Mucosa of descending colon (tissue), 3 donors: ENCODE measurements at regions not wholly inside any gene's neighbourhood (a gene's known extent, or its start where the extent isn't known, plus 50 kb on each side); places are given as distances from the start of the nearest gene placed in this dataset.

ENCODE experiments used
- ATAC-seq: fragments of 200-7000 bp; cut with Tn5 transposase; one replicate; pipeline ENCODE4 v1.9.1; 2020; ENCODE audit warnings: mild to moderate bottlenecking, moderate library complexity
- DNase-seq, 3 donors: peaks; one replicate each; pipeline ENCODE4 v3.0.0-alpha.2; 2020
- H3K36me3 ChIP-seq: fragments of 200-600 bp; one replicate; pipeline ENCODE4 v1.8.0; 2021; ENCODE audit warnings: low read depth, mild to moderate bottlenecking
- H3K4me1 ChIP-seq: fragments of 200-600 bp; one replicate; pipeline ENCODE4 v1.8.0; 2021; ENCODE audit warnings: low read depth, mild to moderate bottlenecking
- H3K4me3 ChIP-seq: fragments of 200-600 bp; one replicate; pipeline ENCODE4 v1.8.0; 2021; ENCODE audit warnings: mild to moderate bottlenecking
- H3K9me3 ChIP-seq: fragments of 200-600 bp; one replicate; pipeline ENCODE4 v1.8.0; 2021; ENCODE audit warnings: mild to moderate bottlenecking
- CTCF ChIP-seq: fragments of 200-600 bp; IDR thresholded peaks from one replicate; pipeline ENCODE4 v1.8.0; 2022; ENCODE audit warnings: antibody characterized with exemption, mild to moderate bottlenecking
- intact Hi-C, 2 donors: fragments of 100-400 bp; cut with DNase I in 1 of 2; cut with micrococcal nuclease in 1 of 2; formaldehyde crosslinking; loops; one replicate each; pipeline versions ENCODE4 v1.11.0 to v1.11.1; 2022; cut with DNase I, micrococcal nuclease
- donor health status: DM: no; HTN: no; CAD: no; lungs with moderate emphysema.
- donor health status: DM: no; HTN: no; CAD: no.
- donor health status: DM: no; HTN: yes; CAD: no.

GRCh38 chr2:150126143-150126740, 361.2 kb downstream of the RND3 start:
- Histone ChIP-seq H3K4me1 (no peaks in the 10 kb centered on the region), H3K4me3 (no peak overlapping the region), H3K36me3 (no peaks in the 10 kb centered on the region), H3K9me3 (no peaks in the 10 kb centered on the region)
- DNase-seq (no peak), ATAC-seq (no peak)
- no peak for TF ChIP-seq CTCF
- intact Hi-C loops = no loop called here

- no peaks in the 10 kb centered on the region for H3K36me3 ChIP-seq
- no peak for DNase-seq
- no peak overlapping the region for H3K4me3 ChIP-seq
- no peaks in the 10 kb centered on the region for H3K9me3 ChIP-seq
- no peaks in the 10 kb centered on the region for H3K4me1 ChIP-seq
- ATAC-seq = no peak
- intact Hi-C loops = no loop called here
- no peak for TF ChIP-seq CTCF
These were observed 361.8 kb downstream of the RND3 start for GRCh38 chr2:150125708-150126107.

GRCh38 chr2:150125188-150125587, 362.3 kb downstream of the RND3 start:
- H3K4me3 ChIP-seq = no peak overlapping the region
- DNase-seq (no peak), ATAC-seq (no peak)
- H3K9me3 ChIP-seq = no peaks in the 10 kb centered on the region
- no peaks in the 10 kb centered on the region for H3K4me1 ChIP-seq
- no peak for TF ChIP-seq CTCF
- no peaks in the 10 kb centered on the region for H3K36me3 ChIP-seq
- intact Hi-C loops = no loop called here

- no peak for DNase-seq
- no peaks in the 10 kb centered on the region for H3K4me1 ChIP-seq
- TF ChIP-seq CTCF = no peak
- intact Hi-C loops = no loop called here
- no peaks in the 10 kb centered on the region for H3K36me3 ChIP-seq
- H3K9me3 ChIP-seq = no peaks in the 10 kb centered on the region
- no peak for ATAC-seq
- H3K4me3 ChIP-seq = no peak overlapping the region
These were observed 362.7 kb downstream of the RND3 start for GRCh38 chr2:150124739-150125138.

- DNase-seq (no peak), ATAC-seq (no peak)
These were observed 364.4 kb downstream of the RND3 start for GRCh38 chr2:150122871-150123613.

More at GRCh38 chr2:150122871-150123613, 364.4 kb downstream of the RND3 start:
- H3K36me3 ChIP-seq = no peaks in the 10 kb centered on the region
- no peak for TF ChIP-seq CTCF
- no peaks in the 10 kb centered on the region for H3K4me1 ChIP-seq
- no peak overlapping the region for H3K4me3 ChIP-seq
- intact Hi-C loops = no loop called here
- no peaks in the 10 kb centered on the region for H3K9me3 ChIP-seq
